Tibial nerve (tissue), 3 donors: ENCODE measurements at regions not wholly inside any gene's neighbourhood (a gene's known extent, or its start where the extent isn't known, plus 50 kb on each side); places are given as distances from the start of the nearest gene placed in this dataset.
"Not testable (repeated sequence)": the region's sequence is repeated elsewhere in the genome, so short reads cannot be mapped to it uniquely, and the experiment has no call there.

Experiments used
- POLR2A ChIP-seq, 2 donors: fragments of 450-650 bp; IDR thresholded peaks; one replicate each; pipeline ENCODE4 v1.6.1; 2017; ENCODE audit warnings: antibody characterized with exemption in 2 of 2, mild to moderate bottlenecking in 2 of 2, moderate library complexity in 2 of 2
- TF ChIP-seq, protein P1 (sequence below), 5 experiments: fragments of 200-600 bp in 3 of 5; fragments of 450-650 bp in 2 of 5; sonication (generic) in 3 of 5; IDR thresholded peaks; one replicate each; pipeline ENCODE4 v1.5.1; 2016 to 2019; ENCODE audit warnings: antibody characterized with exemption in 5 of 5, mild to moderate bottlenecking in 3 of 5, moderate library complexity in 2 of 5

DNA sequence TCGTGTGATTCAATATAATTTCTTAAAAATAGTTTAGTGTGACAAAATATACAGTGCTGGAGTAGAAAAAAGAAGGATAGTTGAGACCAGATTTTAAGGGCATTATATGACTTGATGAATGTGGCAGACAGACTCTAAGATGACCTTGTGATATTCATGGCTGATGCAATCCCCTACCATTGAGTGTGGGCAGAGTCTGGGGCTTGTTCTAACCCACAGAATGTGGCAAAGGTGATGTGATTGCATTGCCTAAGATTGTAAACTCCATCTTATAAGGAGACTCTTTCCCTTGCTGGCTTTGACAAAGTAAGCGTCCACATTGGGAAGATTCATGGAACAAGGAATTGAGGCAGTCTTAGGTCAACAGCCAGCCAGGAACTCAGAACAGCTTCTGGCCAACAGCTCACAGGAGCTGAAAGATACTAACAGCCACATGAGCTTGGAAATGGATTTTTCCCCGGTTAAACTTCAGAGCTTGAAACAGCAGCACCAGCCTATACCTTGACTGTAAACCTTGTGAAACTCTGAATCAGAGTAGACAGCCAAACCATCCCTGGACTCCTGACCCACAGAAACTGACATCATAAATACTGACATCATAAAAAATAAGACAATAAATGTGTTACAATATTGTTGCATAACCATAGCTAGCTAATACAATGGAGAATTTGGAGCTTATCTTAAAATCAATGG is 864.5 kb downstream of the TTLL7 start:
- TF ChIP-seq, protein P1, sequence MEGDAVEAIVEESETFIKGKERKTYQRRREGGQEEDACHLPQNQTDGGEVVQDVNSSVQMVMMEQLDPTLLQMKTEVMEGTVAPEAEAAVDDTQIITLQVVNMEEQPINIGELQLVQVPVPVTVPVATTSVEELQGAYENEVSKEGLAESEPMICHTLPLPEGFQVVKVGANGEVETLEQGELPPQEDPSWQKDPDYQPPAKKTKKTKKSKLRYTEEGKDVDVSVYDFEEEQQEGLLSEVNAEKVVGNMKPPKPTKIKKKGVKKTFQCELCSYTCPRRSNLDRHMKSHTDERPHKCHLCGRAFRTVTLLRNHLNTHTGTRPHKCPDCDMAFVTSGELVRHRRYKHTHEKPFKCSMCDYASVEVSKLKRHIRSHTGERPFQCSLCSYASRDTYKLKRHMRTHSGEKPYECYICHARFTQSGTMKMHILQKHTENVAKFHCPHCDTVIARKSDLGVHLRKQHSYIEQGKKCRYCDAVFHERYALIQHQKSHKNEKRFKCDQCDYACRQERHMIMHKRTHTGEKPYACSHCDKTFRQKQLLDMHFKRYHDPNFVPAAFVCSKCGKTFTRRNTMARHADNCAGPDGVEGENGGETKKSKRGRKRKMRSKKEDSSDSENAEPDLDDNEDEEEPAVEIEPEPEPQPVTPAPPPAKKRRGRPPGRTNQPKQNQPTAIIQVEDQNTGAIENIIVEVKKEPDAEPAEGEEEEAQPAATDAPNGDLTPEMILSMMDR (IDR thresholded peaks at IDR 0.05), result not testable (repeated sequence)
- TF ChIP-seq POLR2A (IDR thresholded peaks at IDR 0.05), result not testable (repeated sequence)
